ENCODE measurements at regions not wholly inside any gene's neighbourhood (a gene's known extent, or its start where the extent isn't known, plus 50 kb on each side); places are given as distances from the start of the nearest gene placed in this dataset.
"Not testable (repeated sequence)": the region's sequence is repeated elsewhere in the genome, so short reads cannot be mapped to it uniquely, and the experiment has no call there.

DNA sequence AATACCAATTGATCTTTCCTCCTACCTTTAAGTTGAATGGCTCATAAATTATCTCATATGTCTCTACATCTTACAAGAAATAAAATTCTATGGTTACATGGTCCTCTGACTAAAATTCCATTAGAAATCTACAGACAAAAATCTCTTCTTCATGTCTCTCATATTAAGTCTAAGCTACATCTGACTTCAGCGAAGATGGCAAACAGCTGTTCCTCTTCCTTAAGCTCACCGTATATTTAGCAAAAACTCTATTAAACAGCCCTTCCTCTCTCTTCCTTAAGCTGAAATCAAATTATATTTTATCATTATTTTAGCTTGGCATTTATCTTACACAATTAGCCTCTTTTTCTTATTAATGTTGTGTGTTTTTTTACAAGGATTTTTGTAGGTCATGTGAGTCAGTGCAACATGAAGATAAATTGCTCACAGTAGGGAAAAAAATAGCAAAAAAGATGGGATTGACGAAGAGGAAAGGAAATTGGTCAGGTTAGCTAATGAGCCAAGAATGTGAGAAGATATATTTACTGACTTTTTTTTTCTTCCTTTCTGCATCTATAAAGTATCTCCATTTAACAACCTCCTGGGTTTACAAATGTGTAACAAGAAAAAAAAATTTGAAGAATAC lies 2412.8 kb downstream of the ARAP2 start:
- no peak for DNase-seq (ENCODE audit: extremely low read depth, low read depth)
- TF ChIP-seq, protein P1, sequence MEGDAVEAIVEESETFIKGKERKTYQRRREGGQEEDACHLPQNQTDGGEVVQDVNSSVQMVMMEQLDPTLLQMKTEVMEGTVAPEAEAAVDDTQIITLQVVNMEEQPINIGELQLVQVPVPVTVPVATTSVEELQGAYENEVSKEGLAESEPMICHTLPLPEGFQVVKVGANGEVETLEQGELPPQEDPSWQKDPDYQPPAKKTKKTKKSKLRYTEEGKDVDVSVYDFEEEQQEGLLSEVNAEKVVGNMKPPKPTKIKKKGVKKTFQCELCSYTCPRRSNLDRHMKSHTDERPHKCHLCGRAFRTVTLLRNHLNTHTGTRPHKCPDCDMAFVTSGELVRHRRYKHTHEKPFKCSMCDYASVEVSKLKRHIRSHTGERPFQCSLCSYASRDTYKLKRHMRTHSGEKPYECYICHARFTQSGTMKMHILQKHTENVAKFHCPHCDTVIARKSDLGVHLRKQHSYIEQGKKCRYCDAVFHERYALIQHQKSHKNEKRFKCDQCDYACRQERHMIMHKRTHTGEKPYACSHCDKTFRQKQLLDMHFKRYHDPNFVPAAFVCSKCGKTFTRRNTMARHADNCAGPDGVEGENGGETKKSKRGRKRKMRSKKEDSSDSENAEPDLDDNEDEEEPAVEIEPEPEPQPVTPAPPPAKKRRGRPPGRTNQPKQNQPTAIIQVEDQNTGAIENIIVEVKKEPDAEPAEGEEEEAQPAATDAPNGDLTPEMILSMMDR (IDR thresholded peaks at IDR 0.05; ENCODE audit: low read depth, low read length): no peak

DNA sequence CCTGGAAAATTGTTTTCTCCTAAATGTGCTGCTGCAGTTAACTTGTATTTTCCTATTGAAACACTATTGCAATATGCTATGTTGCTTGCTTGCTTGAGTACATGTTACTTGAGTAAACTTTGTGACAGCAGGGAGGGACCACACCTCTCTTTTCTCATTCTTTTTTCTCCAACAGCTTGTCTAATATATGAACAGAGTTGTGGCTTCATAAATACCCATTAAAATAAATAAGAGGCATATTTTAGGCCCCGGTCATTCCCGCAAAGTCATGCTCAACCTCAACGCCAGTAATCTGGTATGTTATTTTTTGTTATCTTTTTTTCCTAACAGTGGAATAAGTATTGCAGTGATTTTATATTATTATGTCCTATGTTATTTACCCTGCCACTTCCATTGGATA lies 2408.6 kb downstream of the ARAP2 start:
- not testable (repeated sequence) for DNase-seq (ENCODE audit: extremely low read depth, low read depth)

DNA sequence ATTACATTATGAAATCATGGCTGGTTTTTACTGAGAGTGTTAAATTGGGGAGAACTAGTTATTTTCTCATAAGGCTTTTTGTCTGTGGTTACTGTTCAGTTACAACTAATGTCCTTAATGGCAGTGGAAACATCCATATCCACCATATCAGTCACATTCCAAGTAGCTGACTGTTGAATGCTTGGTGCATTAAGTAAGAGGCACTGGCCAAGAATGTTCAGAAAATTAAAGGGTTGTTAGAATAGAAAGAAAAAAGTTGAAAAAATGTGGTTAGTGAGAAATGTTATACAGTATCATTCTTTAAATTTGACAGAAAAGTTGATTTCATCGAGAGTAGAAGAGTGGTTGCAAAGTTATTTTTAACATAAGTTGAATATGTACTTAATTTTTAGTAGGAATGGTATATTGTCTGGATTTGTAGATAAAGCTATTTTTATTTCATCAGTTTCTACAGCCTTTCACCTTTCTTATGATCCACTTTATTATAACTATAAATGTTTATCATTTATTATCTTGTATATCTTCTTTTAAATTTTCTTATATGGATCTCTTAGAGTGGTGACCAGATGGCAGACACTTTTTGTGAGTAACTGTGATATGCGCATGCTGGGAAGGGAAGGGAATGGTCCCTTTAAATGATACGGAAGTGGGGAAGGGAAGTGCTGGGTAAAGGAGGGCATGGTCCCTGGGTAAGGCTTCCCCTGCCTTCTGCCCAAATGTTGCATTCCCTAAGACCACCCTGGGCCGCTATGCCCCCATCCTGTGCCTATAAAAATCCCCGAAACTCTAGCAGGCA lies 2407.1 kb downstream of the ARAP2 start:
- TF ChIP-seq, protein P1 (IDR thresholded peaks at IDR 0.05; ENCODE audit: low read depth, low read length): no peak
- no peak for DNase-seq (ENCODE audit: extremely low read depth, low read depth)

DNA sequence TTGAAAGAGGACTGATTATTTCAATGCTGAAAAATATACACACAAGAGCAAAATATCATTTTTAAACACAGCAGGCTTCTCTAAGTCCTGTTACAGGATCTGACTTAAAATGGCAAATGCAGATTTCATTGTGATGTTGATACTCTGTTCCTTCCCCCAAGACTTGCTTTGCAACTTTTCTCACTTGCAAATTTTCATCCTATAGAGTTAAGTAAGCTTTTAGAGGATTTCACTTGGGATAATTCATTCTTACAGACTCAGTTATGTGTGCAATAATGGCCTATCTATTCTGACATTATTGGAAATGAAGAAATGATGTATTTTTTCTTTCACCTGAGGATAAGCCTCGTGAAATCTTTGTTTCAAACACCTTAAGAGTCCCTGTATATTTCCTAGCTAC lies 2403.2 kb downstream of the ARAP2 start:
- no peak for DNase-seq (ENCODE audit: extremely low read depth, low read depth)
- TF ChIP-seq, protein P1 (IDR thresholded peaks at IDR 0.05; ENCODE audit: low read depth, low read length): no peak

DNA sequence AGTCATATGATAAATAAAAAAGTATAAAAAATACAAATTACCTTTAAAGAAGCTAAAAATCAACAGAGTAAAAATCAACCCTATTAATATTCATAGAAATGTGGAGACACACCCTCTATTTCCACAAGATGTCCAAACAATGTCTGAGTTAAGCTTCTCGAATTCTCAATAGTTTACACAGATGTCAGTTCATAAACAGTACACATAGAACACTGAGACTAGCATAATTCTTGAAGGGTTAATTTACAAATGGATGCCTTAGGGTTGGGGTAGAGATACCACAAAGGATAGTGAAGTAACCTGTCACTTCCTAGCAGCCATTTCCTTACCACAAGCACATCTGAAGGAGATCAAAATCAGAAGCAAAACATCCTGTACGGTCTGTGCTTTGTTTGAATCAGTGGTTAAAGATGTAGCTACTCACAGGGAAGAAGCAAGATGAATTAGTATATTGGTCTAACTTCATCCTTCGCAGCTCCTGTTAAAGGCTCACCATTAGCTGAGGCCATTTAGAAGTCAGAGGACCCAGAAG lies 2393.9 kb downstream of the ARAP2 start:
- TF ChIP-seq, protein P1 (IDR thresholded peaks at IDR 0.05; ENCODE audit: low read depth, low read length): no peak
- DNase-seq (ENCODE audit: extremely low read depth, low read depth): no peak

DNA sequence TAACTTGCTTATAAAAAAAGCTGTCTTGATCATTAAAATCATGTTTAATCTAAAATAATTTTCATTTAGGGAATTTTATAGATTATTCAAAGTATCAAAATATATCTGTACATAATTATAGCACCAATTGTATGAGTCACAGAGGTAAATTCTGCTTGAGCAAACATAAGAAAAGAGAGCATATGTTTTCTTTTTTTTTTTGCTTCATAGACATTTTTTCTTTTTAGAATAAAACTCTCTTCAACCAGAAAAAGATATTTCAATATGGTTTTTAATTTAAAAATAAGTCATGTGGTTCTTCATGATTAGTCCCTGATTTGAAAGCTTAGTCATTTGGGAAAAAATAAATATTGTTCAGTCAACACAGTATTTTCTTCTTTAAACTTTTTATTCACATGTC lies 2390.6 kb downstream of the ARAP2 start:
- DNase-seq (ENCODE audit: extremely low read depth, low read depth): not testable (repeated sequence)

DNA sequence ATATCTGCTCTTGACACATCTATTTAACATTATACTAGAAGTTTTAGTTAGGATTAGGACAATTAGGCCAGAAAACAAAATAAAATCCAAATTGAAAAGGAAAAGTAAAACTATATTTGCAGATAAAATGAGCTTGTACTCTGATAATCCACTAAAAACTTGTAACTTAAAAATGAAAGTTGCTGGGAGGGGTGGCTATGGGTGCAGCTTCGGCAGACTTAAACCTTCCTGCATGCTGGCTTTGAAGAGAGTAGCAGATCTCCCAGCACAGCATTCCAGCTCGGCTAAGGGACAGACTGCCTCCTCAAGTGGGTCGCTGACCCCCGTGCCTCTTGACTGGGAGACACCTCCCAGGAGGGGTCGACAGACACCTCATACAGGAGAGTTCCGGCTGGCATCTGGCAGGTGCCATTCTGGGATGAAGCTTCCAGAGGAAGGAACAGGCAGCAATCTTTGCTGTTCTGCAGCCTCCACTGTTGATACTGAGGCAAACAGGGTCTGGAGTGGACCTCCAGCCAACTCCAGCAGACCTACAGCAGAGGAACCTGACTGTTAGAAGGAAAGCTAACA lies 2379.9 kb downstream of the ARAP2 start:
- TF ChIP-seq, protein P1 (IDR thresholded peaks at IDR 0.05; ENCODE audit: low read depth, low read length): no peak

DNA sequence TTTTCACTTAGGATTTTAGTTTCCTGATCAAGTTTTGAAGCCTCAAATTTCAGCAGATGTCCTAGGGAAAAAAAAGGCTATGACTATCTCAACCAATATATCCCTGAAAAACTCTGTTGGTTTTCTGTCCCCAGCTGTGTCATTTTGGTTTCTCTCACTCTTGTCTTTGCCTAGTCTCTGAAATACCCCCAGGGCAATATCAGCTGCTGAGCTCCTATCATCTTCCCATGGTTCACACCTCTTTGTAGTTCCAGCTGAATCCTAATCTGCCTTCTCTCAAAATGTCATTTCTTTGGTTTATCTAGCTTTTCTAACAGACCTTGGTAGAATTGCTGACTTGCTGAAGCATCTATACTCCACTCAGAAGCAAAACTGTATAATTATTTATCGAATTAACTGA lies 2370.5 kb downstream of the ARAP2 start:
- TF ChIP-seq, protein P1 (IDR thresholded peaks at IDR 0.05; ENCODE audit: low read depth, low read length): no peak
- no peak for DNase-seq (ENCODE audit: extremely low read depth, low read depth)

More for the DNA sequence above, 2379.9 kb downstream of the ARAP2 start:
- no peak for DNase-seq (ENCODE audit: extremely low read depth, low read depth)
